Suprapubic skin (tissue), 4 donors: ENCODE measurements at regions not wholly inside any gene's neighbourhood (a gene's known extent, or its start where the extent isn't known, plus 50 kb on each side); places are given as distances from the start of the nearest gene placed in this dataset.

Experiments
- CTCF ChIP-seq, 2 donors: fragments of 200-600 bp in 1 of 2; fragments of 450-650 bp in 1 of 2; sonication (generic) in 1 of 2; IDR thresholded peaks; one replicate each; pipeline ENCODE4 v1.5.1; 2016 to 2019; ENCODE audit warnings: antibody characterized with exemption in 2 of 2, mild to moderate bottlenecking in 1 of 2, moderate library complexity in 1 of 2
- EP300 ChIP-seq: sonication (generic); formaldehyde crosslinking; IDR thresholded peaks from one replicate; pipeline ENCODE4 v1.6.1; 2017; ENCODE audit warnings: antibody characterized with exemption
- POLR2AphosphoS5 ChIP-seq, 3 donors: sonication (generic); formaldehyde crosslinking; IDR thresholded peaks; one replicate each; pipeline ENCODE4 v1.6.1; 2017; ENCODE audit warnings: antibody characterized with exemption in 3 of 3

- TF ChIP-seq CTCF (IDR thresholded peaks at IDR 0.05) (no peak), EP300 (no peak), POLR2AphosphoS5 (IDR thresholded peaks at IDR 0.05) (no peak)
These were observed 515.7 kb downstream of the MED13L start for GRCh38 chr12:115761784-115762183.
